ENCODE measurements at regions not wholly inside any gene's neighbourhood (a gene's known extent, or its start where the extent isn't known, plus 50 kb on each side); places are given as distances from the start of the nearest gene placed in this dataset.
"Not testable (repeated sequence)": the region's sequence is repeated elsewhere in the genome, so short reads cannot be mapped to it uniquely, and the experiment has no call there.

DNA sequence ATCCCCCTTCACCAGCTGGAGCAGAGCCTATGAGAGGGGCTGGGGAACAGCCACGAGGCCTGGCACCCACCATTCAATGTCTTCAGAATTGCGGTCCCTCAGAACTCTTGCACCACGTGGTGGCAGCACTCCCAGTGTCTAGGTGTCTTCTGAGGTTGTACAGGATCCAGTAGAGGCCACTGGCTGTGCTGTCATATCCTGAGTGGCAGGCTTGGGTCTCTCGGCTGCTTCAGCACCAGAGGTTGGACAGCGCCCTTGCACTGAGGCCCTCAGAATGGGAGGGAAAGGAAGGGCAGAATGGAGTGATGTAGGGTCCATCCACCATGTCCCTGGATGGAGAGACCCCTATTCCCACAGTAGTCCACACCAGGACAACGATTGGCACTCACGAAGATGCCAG is 112.0 kb upstream of the TEKT4 start:
- H3K4me3 ChIP-seq = no peak overlapping the region
- H3K27me3 ChIP-seq (ENCODE audit: insufficient read depth in 3 of 3, low read length in 2 of 3) = no peaks in the 10 kb centered on the region
- DNase-seq (no peak), ATAC-seq (no peak)
- intact Hi-C loops (cut with DNase I) = no loop called here
- no peaks in the 10 kb centered on the region for H3K36me3 ChIP-seq (ENCODE audit: insufficient read depth in 1 of 2, low read depth in 1 of 2)
- 24 to 35% (median 31%) methylated on average over 7 of the region's 7 CpGs for WGBS, 3 donors
- H3K4me1 ChIP-seq = no peaks in the 10 kb centered on the region
- no peak for TF ChIP-seq CTCF (IDR thresholded peaks at IDR 0.05)
- no peaks in the 10 kb centered on the region for H3K9me3 ChIP-seq
- H3K27ac ChIP-seq = no peak overlapping the region

DNA sequence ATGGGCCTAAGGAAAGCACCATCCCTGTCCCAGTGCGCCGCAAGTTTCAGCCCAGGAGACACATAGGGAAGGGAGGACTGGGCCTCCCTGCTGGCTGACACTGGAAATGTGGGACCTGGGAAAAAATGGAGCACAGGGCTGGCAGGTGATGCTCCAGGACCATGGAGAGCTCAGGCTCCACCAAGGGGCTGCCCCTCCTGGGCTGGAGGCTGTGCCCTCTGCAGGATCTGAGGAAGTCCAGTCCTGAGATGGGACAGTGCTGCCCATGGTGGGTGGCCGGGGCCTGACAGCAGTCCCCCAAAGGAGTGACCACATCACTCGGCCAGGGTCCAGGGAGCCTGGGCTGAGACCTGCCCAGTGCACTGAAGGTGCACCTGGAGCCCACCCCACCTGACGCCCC is 108.6 kb upstream of the TEKT4 start:
- H3K4me1 ChIP-seq = no peaks in the 10 kb centered on the region
- H3K27me3 ChIP-seq (ENCODE audit: insufficient read depth in 3 of 3, low read length in 2 of 3) = no peaks in the 10 kb centered on the region
- no peak for TF ChIP-seq CTCF (IDR thresholded peaks at IDR 0.05)
- no peaks in the 10 kb centered on the region for H3K9me3 ChIP-seq
- H3K4me3 ChIP-seq = no peak overlapping the region
- no peak overlapping the region for H3K27ac ChIP-seq
- intact Hi-C loops (cut with DNase I) = no loop called here
- DNase-seq (no peak), ATAC-seq (no peak)
- 71 to 84% (median 73%) methylated on average over 5 of the region's 5 CpGs for WGBS, 3 donors
- no peaks in the 10 kb centered on the region for H3K36me3 ChIP-seq (ENCODE audit: insufficient read depth in 1 of 2, low read depth in 1 of 2)

DNA sequence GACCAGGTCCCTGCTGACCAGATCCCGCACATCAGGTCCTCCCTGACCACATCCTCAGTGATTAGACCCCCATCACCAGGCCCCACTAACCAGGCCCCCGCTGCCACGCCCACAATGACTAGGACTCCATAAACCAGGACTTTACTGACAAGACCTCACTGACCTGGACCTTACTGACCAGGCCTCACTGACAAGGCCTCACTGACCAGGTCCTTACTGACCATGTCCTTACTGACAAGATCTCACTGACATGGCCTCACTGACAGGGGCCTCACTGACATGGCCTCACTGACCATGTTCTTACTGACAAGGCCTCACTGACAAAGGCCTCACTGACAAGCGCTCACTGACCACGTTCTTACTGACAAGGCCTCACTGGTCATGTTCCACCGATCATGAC is 107.9 kb upstream of the TEKT4 start:
- intact Hi-C loops (cut with DNase I) = no loop called here
- Histone ChIP-seq H3K27me3 (ENCODE audit: insufficient read depth in 3 of 3, low read length in 2 of 3) (no peaks in the 10 kb centered on the region), H3K36me3 (ENCODE audit: insufficient read depth in 1 of 2, low read depth in 1 of 2) (no peaks in the 10 kb centered on the region), H3K4me3 (no peak overlapping the region), H3K27ac (no peak overlapping the region), H3K9me3 (no peaks in the 10 kb centered on the region), H3K4me1 (no peaks in the 10 kb centered on the region)
- no peak for ATAC-seq
- TF ChIP-seq CTCF (IDR thresholded peaks at IDR 0.05) = no peak
- no peak for DNase-seq
- WGBS, 3 donors = 83 to 87% (median 86%) methylated on average over 6 of the region's 6 CpGs

DNA sequence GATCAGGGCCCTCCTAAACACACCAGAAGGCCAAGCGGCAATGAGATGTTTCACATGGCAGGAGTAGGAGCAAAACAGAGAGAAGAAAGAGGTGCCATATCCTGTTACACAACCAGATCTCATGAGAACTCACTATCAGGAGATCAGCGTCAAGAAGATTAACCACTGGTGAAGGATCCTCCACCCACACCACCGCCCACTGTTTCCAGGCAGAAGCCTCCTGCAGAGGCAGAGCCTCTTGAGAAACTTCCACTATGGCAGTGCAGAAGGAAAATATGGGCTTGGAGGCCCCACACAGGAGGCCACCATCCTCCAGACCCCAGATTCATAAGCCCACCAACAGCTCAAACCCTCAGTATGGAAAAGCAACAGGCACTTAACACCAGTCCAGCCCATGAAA is 106.9 kb upstream of the TEKT4 start:
- H3K4me1 ChIP-seq; H3K4me3 ChIP-seq; H3K36me3 ChIP-seq (ENCODE audit: insufficient read depth in 1 of 2, low read depth in 1 of 2); H3K27ac ChIP-seq; H3K9me3 ChIP-seq; DNase-seq; ATAC-seq; H3K27me3 ChIP-seq (ENCODE audit: insufficient read depth in 3 of 3, low read length in 2 of 3); intact Hi-C loops (cut with DNase I): not testable (repeated sequence)
- WGBS, 3 donors = 84 to 90% (median 89%) methylated on average over 3 of the region's 3 CpGs

- DNase-seq (no peak), ATAC-seq (no peak)
- Histone ChIP-seq H3K9me3 (no peaks in the 10 kb centered on the region), H3K27ac (no peak overlapping the region), H3K27me3 (ENCODE audit: insufficient read depth in 3 of 3, low read length in 2 of 3) (no peaks in the 10 kb centered on the region), H3K4me3 (no peak overlapping the region), H3K36me3 (ENCODE audit: insufficient read depth in 1 of 2, low read depth in 1 of 2) (no peaks in the 10 kb centered on the region), H3K4me1 (no peaks in the 10 kb centered on the region)
- TF ChIP-seq CTCF (IDR thresholded peaks at IDR 0.05) = no peak
- 84 to 91% (median 88%) methylated on average over 3 of the region's 3 CpGs for WGBS, 3 donors
- intact Hi-C loops (cut with DNase I) = no loop called here
Observed at GRCh38 chr2:94767336-94767735, 103.9 kb upstream of the TEKT4 start.

Measured in psoas muscle (tissue), 7 donors.